VCaP (cell line): ENCODE measurements at regions not wholly inside any gene's neighbourhood (a gene's known extent, or its start where the extent isn't known, plus 50 kb on each side); places are given as distances from the start of the nearest gene placed in this dataset.

Experiments
- H3K27ac ChIP-seq: fragments of 450-650 bp; 2 replicates; pipeline ENCODE4 v1.5.1; 2017
- CTCF ChIP-seq: fragments of 450-650 bp; conservative IDR thresholded peaks from 2 replicates; pipeline ENCODE4 v1.5.1; 2017; ENCODE audit warnings: mild to moderate bottlenecking, moderate library complexity

GRCh38 chr9:32291370-32291769, 93.1 kb upstream of the ACO1 start:
- TF ChIP-seq CTCF: no peak

DNA sequence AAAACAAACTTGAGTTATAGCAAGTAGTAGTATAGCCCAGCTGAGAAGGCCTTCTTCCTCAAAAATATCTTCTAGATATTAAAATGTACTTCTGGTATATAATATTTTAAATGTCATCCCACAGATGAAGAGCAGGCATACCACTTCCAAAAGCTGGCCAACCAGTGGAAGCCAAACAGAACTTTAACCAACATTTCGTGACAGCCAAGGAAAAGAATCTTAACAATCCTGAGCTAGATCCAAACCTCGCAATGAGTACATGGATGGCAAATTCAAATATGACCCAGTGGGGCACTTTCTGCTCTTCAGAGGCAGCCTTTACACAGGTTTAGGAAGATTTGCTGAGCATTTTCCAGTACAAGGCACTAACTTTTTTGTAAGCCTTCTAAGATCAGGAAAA, 91.8 kb upstream of the ACO1 start:
- H3K27ac ChIP-seq: no peak overlapping the region
- no peak for TF ChIP-seq CTCF

More at GRCh38 chr9:32291370-32291769, 93.1 kb upstream of the ACO1 start:
- H3K27ac ChIP-seq: no peak overlapping the region

- no peak overlapping the region for H3K27ac ChIP-seq
- no peak for TF ChIP-seq CTCF
Observed at GRCh38 chr9:32293091-32293490, 91.4 kb upstream of the ACO1 start.

DNA sequence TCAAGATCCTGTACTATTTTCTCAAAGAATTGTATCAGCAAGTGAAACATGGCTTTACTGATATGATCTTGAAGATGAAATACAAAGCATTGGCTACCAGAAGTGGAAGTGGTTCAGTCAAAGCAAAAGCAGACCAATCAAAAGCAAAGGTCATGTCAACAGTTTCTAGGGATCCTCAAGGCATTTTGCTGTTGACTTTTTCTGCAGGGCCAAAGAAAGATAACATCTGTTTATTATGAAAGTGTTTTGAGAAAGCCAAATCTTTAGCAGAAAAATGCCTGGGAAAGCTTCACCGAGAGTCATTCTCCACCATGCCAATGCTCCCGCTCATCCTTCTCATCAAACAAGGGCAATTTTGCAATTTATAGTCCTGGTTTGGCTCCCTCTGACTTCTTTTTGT, 90.3 kb upstream of the ACO1 start:
- TF ChIP-seq CTCF: no peak
- no peak overlapping the region for H3K27ac ChIP-seq

DNA sequence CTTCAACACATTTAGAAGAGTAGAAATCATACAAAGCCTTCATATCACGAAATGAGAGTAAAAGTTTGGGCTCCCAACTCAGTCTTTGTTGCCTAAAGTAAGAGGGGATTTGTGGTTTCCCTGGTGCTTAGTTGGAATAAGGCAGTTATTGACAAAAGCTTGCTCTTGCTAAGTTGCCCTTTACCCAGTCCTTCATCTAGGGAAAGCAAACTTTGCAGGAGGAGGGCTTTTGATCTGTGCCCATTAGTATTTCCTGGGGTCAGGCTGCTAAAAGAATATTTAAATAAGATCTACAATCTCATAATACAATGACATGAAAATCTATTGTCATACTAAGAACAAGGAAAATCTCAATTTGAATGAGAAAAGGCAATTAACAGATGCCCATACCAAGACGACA, 84.1 kb upstream of the ACO1 start:
- TF ChIP-seq CTCF: no peak
- no peak overlapping the region for H3K27ac ChIP-seq

- TF ChIP-seq CTCF: no peak
- H3K27ac ChIP-seq: no peak overlapping the region
Observed at GRCh38 chr9:32304495-32304894, 79.9 kb upstream of the ACO1 start.

DNA sequence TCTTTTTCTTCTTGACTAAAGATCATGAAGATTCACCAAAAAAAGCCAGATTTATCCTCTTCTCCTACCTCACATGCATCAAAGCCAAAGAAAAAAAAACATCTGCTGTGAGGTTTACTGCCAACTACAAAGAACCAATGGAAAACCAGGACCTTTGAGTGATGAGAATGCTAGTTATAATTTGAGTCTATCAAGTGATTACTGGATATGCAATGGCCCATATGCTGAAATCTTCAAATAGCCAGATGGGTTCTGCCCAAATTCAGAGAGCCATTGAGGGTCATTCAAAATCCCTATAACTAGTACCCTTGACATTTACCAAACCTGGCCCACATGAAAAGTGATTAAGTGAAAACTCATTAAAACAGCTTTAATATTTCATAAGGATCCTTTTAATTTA, 78.4 kb upstream of the ACO1 start:
- H3K27ac ChIP-seq: no peak overlapping the region
- TF ChIP-seq CTCF: no peak

DNA sequence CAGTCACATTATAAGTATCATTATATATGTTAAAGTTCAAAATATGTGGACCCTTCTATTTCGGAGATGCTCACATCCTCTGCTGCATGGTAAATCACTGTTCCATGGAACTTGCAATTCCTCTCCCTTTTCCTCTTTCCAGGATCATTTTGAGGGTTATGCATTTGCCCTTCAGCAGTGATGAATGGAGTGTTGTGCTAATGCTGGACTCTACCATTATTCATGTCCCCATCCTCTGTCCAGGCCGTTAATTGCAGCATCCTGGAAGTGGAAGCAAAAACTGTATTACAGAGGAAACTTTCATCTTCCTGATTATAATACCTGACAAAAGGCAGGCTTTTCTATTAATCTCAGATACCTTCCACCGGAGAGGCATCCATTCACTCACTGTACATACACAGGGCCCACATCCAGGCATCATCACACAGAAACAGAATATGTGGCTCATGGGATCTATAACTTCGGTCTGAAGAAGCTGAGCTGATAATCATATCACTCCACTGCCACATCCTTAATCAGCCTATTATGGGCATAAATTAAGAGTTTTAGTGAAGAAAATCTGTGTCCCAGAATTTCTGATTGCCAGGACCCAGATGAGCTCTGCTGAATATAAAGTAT, 65.0 kb upstream of the ACO1 start:
- no peak for TF ChIP-seq CTCF

More for the DNA sequence above, 65.0 kb upstream of the ACO1 start:
- H3K27ac ChIP-seq: no peak overlapping the region
